ENCODE measurements at regions not wholly inside any gene's neighbourhood (a gene's known extent, or its start where the extent isn't known, plus 50 kb on each side); places are given as distances from the start of the nearest gene placed in this dataset.

DNA sequence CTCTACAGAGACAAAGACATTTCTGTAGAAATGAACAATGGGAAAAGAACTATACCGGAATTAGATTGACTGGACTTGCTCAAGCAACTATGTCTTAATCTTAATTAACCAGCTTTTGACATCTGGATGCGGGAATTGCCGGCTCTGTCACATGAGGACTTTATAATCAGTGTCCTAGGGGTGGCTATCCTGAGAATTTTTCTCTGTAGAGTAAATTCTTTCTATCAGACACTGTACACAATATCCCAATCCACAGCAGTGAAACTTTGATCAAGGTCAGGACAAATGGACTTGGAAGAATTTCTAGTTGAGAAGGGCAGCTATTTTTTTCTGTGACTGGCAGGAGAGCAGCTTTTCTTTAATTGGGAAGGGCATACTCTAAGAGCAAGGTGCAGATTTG, 322.1 kb downstream of the HRH4 start:
- TF ChIP-seq, protein P1, sequence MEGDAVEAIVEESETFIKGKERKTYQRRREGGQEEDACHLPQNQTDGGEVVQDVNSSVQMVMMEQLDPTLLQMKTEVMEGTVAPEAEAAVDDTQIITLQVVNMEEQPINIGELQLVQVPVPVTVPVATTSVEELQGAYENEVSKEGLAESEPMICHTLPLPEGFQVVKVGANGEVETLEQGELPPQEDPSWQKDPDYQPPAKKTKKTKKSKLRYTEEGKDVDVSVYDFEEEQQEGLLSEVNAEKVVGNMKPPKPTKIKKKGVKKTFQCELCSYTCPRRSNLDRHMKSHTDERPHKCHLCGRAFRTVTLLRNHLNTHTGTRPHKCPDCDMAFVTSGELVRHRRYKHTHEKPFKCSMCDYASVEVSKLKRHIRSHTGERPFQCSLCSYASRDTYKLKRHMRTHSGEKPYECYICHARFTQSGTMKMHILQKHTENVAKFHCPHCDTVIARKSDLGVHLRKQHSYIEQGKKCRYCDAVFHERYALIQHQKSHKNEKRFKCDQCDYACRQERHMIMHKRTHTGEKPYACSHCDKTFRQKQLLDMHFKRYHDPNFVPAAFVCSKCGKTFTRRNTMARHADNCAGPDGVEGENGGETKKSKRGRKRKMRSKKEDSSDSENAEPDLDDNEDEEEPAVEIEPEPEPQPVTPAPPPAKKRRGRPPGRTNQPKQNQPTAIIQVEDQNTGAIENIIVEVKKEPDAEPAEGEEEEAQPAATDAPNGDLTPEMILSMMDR (IDR thresholded peaks at IDR 0.05): no peak
- no peak for TF ChIP-seq POLR2A (IDR thresholded peaks at IDR 0.05)

All from adrenal gland (tissue), 5 donors.